SK-N-SH treated with all-trans-retinoic acid at 6 μM for 48 hours (cell line): ENCODE measurements at regions not wholly inside any gene's neighbourhood (a gene's known extent, or its start where the extent isn't known, plus 50 kb on each side); places are given as distances from the start of the nearest gene placed in this dataset.

Experiments
- ATAC-seq: fragments of 200-7000 bp; cut with Tn5 transposase; 3 replicates; pipeline ENCODE4 v1.9.1; 2020; ENCODE audit warnings: mild to moderate bottlenecking, moderate library complexity
- ARNTL ChIP-seq: fragments of 450-650 bp; formaldehyde crosslinking; IDR thresholded peaks from 2 replicates; pipeline ENCODE4 v1.5.0; 2020; ENCODE audit warnings: low read depth, mild to moderate bottlenecking, moderate library complexity, borderline replicate concordance
- BACH2 ChIP-seq: fragments of 250-450 bp; sonication (Bioruptor Pico); IDR thresholded peaks from 2 replicates; pipeline ENCODE4 v1.9.0; 2021; ENCODE audit warnings: mild to moderate bottlenecking, borderline replicate concordance
- CREB5 ChIP-seq: fragments of 250-450 bp; sonication (Bioruptor Pico); IDR thresholded peaks from 2 replicates; pipeline ENCODE4 v1.5.1; 2020; ENCODE audit warnings: low read depth, mild to moderate bottlenecking, moderate library complexity
- CSDC2 ChIP-seq: fragments of 250-450 bp; sonication (Bioruptor Pico); IDR thresholded peaks from 2 replicates; pipeline ENCODE4 v1.5.0; 2020; ENCODE audit warnings: mild to moderate bottlenecking, moderate library complexity
- CSRNP3 ChIP-seq: fragments of 250-450 bp; sonication (Bioruptor Pico); IDR thresholded peaks from 2 replicates; pipeline ENCODE4 v1.5.1; 2021; ENCODE audit warnings: mild to moderate bottlenecking, moderate library complexity
- ESRRG ChIP-seq: fragments of 250-450 bp; sonication (Bioruptor Pico); IDR thresholded peaks from 2 replicates; pipeline ENCODE4 v1.6.1; 2021; ENCODE audit warnings: mild to moderate bottlenecking
- GLIS3 ChIP-seq: fragments of 250-450 bp; sonication (Bioruptor Pico); IDR thresholded peaks from 2 replicates; pipeline ENCODE4 v1.5.0; 2020; ENCODE audit warnings: mild to moderate bottlenecking, moderate library complexity
- ISL1 ChIP-seq: fragments of 250-450 bp; sonication (Bioruptor Pico); IDR thresholded peaks from 2 replicates; pipeline ENCODE4 v2.1.2; 2022; ENCODE audit warnings: mild to moderate bottlenecking, moderate library complexity
- OSR1 ChIP-seq: fragments of 250-450 bp; sonication (Bioruptor Pico); IDR thresholded peaks from 2 replicates; pipeline ENCODE4 v1.8.0; 2022; ENCODE audit warnings: moderate library complexity, mild to moderate bottlenecking, inconsistent platforms
- PATZ1 ChIP-seq: fragments of 250-450 bp; sonication (Bioruptor Pico); IDR thresholded peaks from 2 replicates; pipeline ENCODE4 v1.8.0; 2020; ENCODE audit warnings: mild to moderate bottlenecking, moderate library complexity, borderline replicate concordance
- POU6F1 ChIP-seq: fragments of 250-450 bp; sonication (Bioruptor Pico); IDR thresholded peaks from 2 replicates; pipeline ENCODE4 v1.8.0; 2021; ENCODE audit warnings: low read depth, mild to moderate bottlenecking, moderate library complexity, borderline replicate concordance
- PPARA ChIP-seq: fragments of 250-450 bp; sonication (Bioruptor Pico); IDR thresholded peaks from 2 replicates; pipeline ENCODE4 v1.5.0; 2020; ENCODE audit warnings: mild to moderate bottlenecking, borderline replicate concordance
- RARB ChIP-seq: fragments of 250-450 bp; sonication (Bioruptor Pico); IDR thresholded peaks from 2 replicates; pipeline ENCODE4 v1.8.0; 2021; ENCODE audit warnings: mild to moderate bottlenecking, moderate library complexity
- TCF4 ChIP-seq: fragments of 250-450 bp; sonication (Bioruptor Pico); IDR thresholded peaks from 2 replicates; pipeline ENCODE4 v1.8.0; 2021; ENCODE audit warnings: mild to moderate bottlenecking, moderate library complexity, borderline replicate concordance
- TOX ChIP-seq: fragments of 250-450 bp; sonication (Bioruptor Pico); IDR thresholded peaks from 2 replicates; pipeline ENCODE4 v1.8.0; 2021; ENCODE audit warnings: mild to moderate bottlenecking, moderate library complexity, borderline replicate concordance
- TSHZ2 ChIP-seq: fragments of 250-450 bp; sonication (Bioruptor Pico); IDR thresholded peaks from 2 replicates; pipeline ENCODE4 v1.5.0; 2020; ENCODE audit warnings: mild to moderate bottlenecking, moderate library complexity
- ZC3H10 ChIP-seq: fragments of 250-450 bp; sonication (Bioruptor Pico); IDR thresholded peaks from 2 replicates; pipeline ENCODE4 v1.5.1; 2021; ENCODE audit warnings: mild to moderate bottlenecking, moderate library complexity
- ZFP3 ChIP-seq: fragments of 250-450 bp; sonication (Bioruptor Pico); IDR thresholded peaks from 2 replicates; pipeline ENCODE4 v1.5.0; 2020; ENCODE audit warnings: mild to moderate bottlenecking, moderate library complexity
- ZFP30 ChIP-seq: fragments of 450-650 bp; formaldehyde crosslinking; IDR thresholded peaks from 2 replicates; pipeline ENCODE4 v1.5.0; 2022; ENCODE audit warnings: mild to moderate bottlenecking, moderate library complexity
- ZNF70 ChIP-seq: fragments of 450-650 bp; formaldehyde crosslinking; IDR thresholded peaks from 2 replicates; pipeline ENCODE4 v1.5.0; 2020; ENCODE audit warnings: mild to moderate bottlenecking, moderate library complexity

- no peak for TF ChIP-seq CREB5 (CRISPR knock-in tag)
- TF ChIP-seq OSR1 (CRISPR knock-in tag), result no peak
- TF ChIP-seq ZFP3 (CRISPR knock-in tag), result no peak
- no peak for TF ChIP-seq CSRNP3 (CRISPR knock-in tag)
- no peak for TF ChIP-seq ISL1 (CRISPR knock-in tag)
- no peak for TF ChIP-seq PPARA (CRISPR knock-in tag)
- no peak for TF ChIP-seq CSDC2 (CRISPR knock-in tag)
- TF ChIP-seq ARNTL, result no peak
- TF ChIP-seq PATZ1 (CRISPR knock-in tag), result no peak
- TF ChIP-seq GLIS3 (CRISPR knock-in tag), result no peak
- no peak for TF ChIP-seq ZC3H10 (CRISPR knock-in tag)
- no peak for TF ChIP-seq POU6F1
- TF ChIP-seq TOX (CRISPR knock-in tag), result no peak
- no peak for TF ChIP-seq BACH2 (CRISPR knock-in tag)
- no peak for TF ChIP-seq ZFP30 (CRISPR knock-in tag)
- TF ChIP-seq ESRRG (CRISPR knock-in tag), result no peak
- no peak for TF ChIP-seq TSHZ2 (CRISPR knock-in tag)
- no peak for TF ChIP-seq ZNF70 (CRISPR knock-in tag)
- no peak for TF ChIP-seq TCF4 (CRISPR knock-in tag)
- TF ChIP-seq RARB (CRISPR knock-in tag), result no peak
- ATAC-seq, result no peak
These were observed 58.4 kb upstream of the HS3ST1 start for GRCh38 chr4:11487139-11487538.

- ATAC-seq, result no peak
- no peak for TF ChIP-seq TSHZ2 (CRISPR knock-in tag)
- TF ChIP-seq, all 23 proteins: peak for 0
These were observed 57.2 kb upstream of the HS3ST1 start for GRCh38 chr4:11485926-11486325.
